HepG2 (cell line): ENCODE measurements at regions not wholly inside any gene's neighbourhood (a gene's known extent, or its start where the extent isn't known, plus 50 kb on each side); places are given as distances from the start of the nearest gene placed in this dataset.

Experiments used
- AHDC1 ChIP-seq: sonication (generic); formaldehyde crosslinking; IDR thresholded peaks from 2 replicates; pipeline ENCODE4 v1.5.1; 2020; ENCODE audit warnings: mild to moderate bottlenecking, missing genetic modification reagents, borderline replicate concordance
- EZH2 ChIP-seq: conservative IDR thresholded peaks from 2 replicates; pipeline ENCODE4 v1.6.1; 2012; ENCODE audit warnings: mild to moderate bottlenecking, low read depth, low read length, moderate library complexity
- GTF3A ChIP-seq: sonication (generic); formaldehyde crosslinking; conservative IDR thresholded peaks from 2 replicates; pipeline ENCODE4 v1.4.0; 2020; ENCODE audit warnings: mild to moderate bottlenecking, missing genetic modification reagents
- ZNF124 ChIP-seq: sonication (generic); formaldehyde crosslinking; IDR thresholded peaks from 2 replicates; pipeline ENCODE4 v1.4.0; 2020; ENCODE audit warnings: missing genetic modification reagents
- ZNF432 ChIP-seq: sonication (generic); formaldehyde crosslinking; IDR thresholded peaks from 2 replicates; pipeline ENCODE4 v1.5.0; 2020; ENCODE audit warnings: missing genetic modification reagents, mild to moderate bottlenecking, borderline replicate concordance
- ZNF503 ChIP-seq: sonication (generic); formaldehyde crosslinking; IDR thresholded peaks from 2 replicates; pipeline ENCODE4 v1.4.0; 2020; ENCODE audit warnings: missing genetic modification reagents

- TF ChIP-seq ZNF432 = no peak
- no peak for TF ChIP-seq EZH2
- no peak for TF ChIP-seq ZNF503
- TF ChIP-seq GTF3A (CRISPR knock-in tag) = no peak
- no peak for TF ChIP-seq ZNF124 (CRISPR knock-in tag)
- no peak for TF ChIP-seq AHDC1 (CRISPR knock-in tag)
These were observed 56.7 kb upstream of the TSC22D2 start (continued) for GRCh38 chr3:150351398-150351797.
